WI38 (cell line): ENCODE measurements at regions not wholly inside any gene's neighbourhood (a gene's known extent, or its start where the extent isn't known, plus 50 kb on each side); places are given as distances from the start of the nearest gene placed in this dataset.

Experiments
- H3K4me3 ChIP-seq: 2 replicates; pipeline ENCODE4 v1.5.1; 2011; ENCODE audit warnings: low read depth, mild to moderate bottlenecking, control low read depth, low read length
- CTCF ChIP-seq: IDR thresholded peaks from 2 replicates; pipeline ENCODE4 v1.5.1; 2012; ENCODE audit warnings: low read depth, mild to moderate bottlenecking, control low read depth, low read length

GRCh38 chr1:234751678-234752077 lies 141.7 kb upstream of the IRF2BP2 start:
- TF ChIP-seq CTCF = no peak
- no peak overlapping the region for H3K4me3 ChIP-seq

GRCh38 chr1:234750922-234751627 lies 141.1 kb upstream of the IRF2BP2 start:
- no peak for TF ChIP-seq CTCF
- no peak overlapping the region for H3K4me3 ChIP-seq

GRCh38 chr1:234748713-234749112 lies 138.7 kb upstream of the IRF2BP2 start:
- TF ChIP-seq CTCF = no peak
- H3K4me3 ChIP-seq = no peak overlapping the region

GRCh38 chr1:234748066-234748465 lies 138.1 kb upstream of the IRF2BP2 start:
- no peak for TF ChIP-seq CTCF
- no peak overlapping the region for H3K4me3 ChIP-seq

- no peak for TF ChIP-seq CTCF
- H3K4me3 ChIP-seq = no peak overlapping the region
Measured at GRCh38 chr1:234746798-234747196, 136.8 kb upstream of the IRF2BP2 start.

GRCh38 chr1:234745844-234746797 lies 136.1 kb upstream of the IRF2BP2 start:
- no peak for TF ChIP-seq CTCF
- no peak overlapping the region for H3K4me3 ChIP-seq

GRCh38 chr1:234745276-234745675 lies 135.3 kb upstream of the IRF2BP2 start:
- no peak for TF ChIP-seq CTCF
- no peak overlapping the region for H3K4me3 ChIP-seq
